ENCODE measurements at regions not wholly inside any gene's neighbourhood (a gene's known extent, or its start where the extent isn't known, plus 50 kb on each side); places are given as distances from the start of the nearest gene placed in this dataset.

DNA sequence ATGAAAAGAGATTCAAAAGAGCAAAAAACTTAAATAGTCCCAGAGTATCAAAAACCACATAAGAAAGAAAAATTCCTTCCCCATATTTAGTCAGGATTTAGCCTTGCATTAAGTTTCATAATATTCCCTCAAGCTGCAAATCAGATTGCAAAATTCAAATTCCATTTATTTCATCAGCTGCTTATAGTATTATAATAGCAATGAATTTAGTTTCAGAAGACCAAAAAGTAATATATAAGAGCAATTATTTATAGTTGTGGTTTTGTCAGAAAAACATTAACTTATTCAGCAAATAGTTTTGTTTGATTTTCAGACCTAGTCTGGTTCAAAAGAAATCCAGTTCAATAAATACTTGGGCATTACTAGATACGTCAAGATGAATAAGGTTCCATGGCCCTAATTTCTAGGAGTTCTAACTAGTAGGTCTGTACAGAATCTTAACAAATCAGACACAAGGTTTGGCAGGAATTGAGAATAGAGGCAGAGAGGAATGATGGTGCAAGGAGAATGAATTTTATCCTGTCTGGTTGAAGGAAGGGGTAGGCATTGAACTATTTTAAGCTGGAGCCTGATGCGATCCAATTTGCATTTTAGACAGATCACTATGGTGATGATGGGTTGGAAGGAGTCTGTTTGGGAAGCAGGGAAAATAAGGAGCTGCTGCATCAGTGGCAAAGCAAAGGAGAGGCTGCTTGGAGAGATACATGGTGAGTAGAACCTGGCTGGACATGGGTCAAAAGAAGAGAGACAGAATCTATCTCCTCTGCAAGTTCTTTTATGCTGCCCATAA lies 163.9 kb upstream of the STXBP5 start:
- H3K4me3 ChIP-seq (ENCODE audit: control extremely low read depth in 1 of 5, extremely low read depth in 1 of 5, insufficient read depth in 1 of 5, low read depth in 2 of 5, low read length in 4 of 5): no peak overlapping the region
- no peak overlapping the region for H3K4me3 Mint-ChIP-seq
- DNase-seq: no peak
- 92% methylated on average over 1 of the region's 2 CpGs for WGBS (ENCODE audit: insufficient coverage)
- H3K27me3 Mint-ChIP-seq: peaks cover 4% of the 10 kb centered on the region
- peaks cover 7% of the 10 kb centered on the region for H3K9me3 Mint-ChIP-seq (ENCODE audit: insufficient read depth)
- ChIA-PET POLR2A (no interaction called here), CTCF (no interaction called here)
- no peak for ATAC-seq (ENCODE audit: low read depth)
- peaks cover 0 to 5% (median 0%) of the 10 kb centered on the region in 3 donors for H3K9me3 ChIP-seq (ENCODE audit: control extremely low read depth in 1 of 3, control insufficient read depth in 2 of 3, insufficient read depth in 1 of 3, low read length in 2 of 3)
- H3K79me2 ChIP-seq (ENCODE audit: control insufficient read depth, insufficient read depth, low read length): no peaks in the 10 kb centered on the region
- no peak overlapping the region for H3K4me2 ChIP-seq (replicated peaks; ENCODE audit: low read depth, low read length, poor library complexity, severe bottlenecking)
- no peaks in the 10 kb centered on the region for H3K4me1 ChIP-seq (ENCODE audit: control insufficient read depth in 2 of 2, insufficient read depth in 2 of 2, low read length in 2 of 2)
- H2AFZ ChIP-seq (ENCODE audit: insufficient read depth, low read depth, low read length, poor library complexity, severe bottlenecking): no peak overlapping the region
- intact Hi-C loops (cut with micrococcal nuclease): no loop called here
- TF ChIP-seq, protein P1, sequence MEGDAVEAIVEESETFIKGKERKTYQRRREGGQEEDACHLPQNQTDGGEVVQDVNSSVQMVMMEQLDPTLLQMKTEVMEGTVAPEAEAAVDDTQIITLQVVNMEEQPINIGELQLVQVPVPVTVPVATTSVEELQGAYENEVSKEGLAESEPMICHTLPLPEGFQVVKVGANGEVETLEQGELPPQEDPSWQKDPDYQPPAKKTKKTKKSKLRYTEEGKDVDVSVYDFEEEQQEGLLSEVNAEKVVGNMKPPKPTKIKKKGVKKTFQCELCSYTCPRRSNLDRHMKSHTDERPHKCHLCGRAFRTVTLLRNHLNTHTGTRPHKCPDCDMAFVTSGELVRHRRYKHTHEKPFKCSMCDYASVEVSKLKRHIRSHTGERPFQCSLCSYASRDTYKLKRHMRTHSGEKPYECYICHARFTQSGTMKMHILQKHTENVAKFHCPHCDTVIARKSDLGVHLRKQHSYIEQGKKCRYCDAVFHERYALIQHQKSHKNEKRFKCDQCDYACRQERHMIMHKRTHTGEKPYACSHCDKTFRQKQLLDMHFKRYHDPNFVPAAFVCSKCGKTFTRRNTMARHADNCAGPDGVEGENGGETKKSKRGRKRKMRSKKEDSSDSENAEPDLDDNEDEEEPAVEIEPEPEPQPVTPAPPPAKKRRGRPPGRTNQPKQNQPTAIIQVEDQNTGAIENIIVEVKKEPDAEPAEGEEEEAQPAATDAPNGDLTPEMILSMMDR (IDR thresholded peaks at IDR 0.05): no peak
- no peak for TF ChIP-seq EZH2 (IDR thresholded peaks at IDR 0.05; ENCODE audit: borderline replicate concordance, insufficient read depth, low read depth, low read length, poor library complexity, severe bottlenecking)
- H3K4me1 Mint-ChIP-seq: no peaks in the 10 kb centered on the region
- H3K36me3 ChIP-seq (replicated peaks in 1 of 2; ENCODE audit: control extremely low read depth in 1 of 2, control insufficient read depth in 1 of 2, extremely low read depth in 1 of 2, insufficient read depth in 2 of 2, low read length in 1 of 2): no peaks in the 10 kb centered on the region
- H3K9ac ChIP-seq (ENCODE audit: low read length): no peak overlapping the region
- H3K27ac ChIP-seq (ENCODE audit: low read length in 2 of 2): no peak overlapping the region
- H3K27me3 ChIP-seq (replicated peaks in 1 of 4; ENCODE audit: control extremely low read depth in 1 of 4, control insufficient read depth in 3 of 4, insufficient read depth in 4 of 4, low read length in 3 of 4): no peaks in the 10 kb centered on the region
- H4K20me1 ChIP-seq (ENCODE audit: control insufficient read depth, insufficient read depth, low read length, poor library complexity, severe bottlenecking): no peaks in the 10 kb centered on the region
- H3K27ac Mint-ChIP-seq: no peak overlapping the region

DNA sequence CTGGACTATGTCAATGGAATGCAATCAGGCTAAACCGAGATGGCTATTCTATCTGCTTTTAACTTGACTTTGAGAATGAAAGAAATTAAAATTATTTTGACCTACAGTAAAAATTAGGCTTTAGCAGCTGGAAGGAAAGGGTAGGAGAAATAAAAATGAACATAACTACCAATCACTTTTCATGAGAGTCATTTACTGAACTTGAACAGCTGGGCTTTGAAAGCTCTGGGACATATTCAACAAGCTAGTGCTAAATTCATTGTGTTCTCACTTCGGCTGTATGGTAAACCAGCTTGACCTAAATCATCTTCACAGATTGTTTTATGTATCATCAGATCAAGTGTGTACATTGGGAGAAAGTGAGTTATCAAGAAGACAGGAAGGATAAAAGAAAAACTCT lies 161.5 kb upstream of the STXBP5 start:
- peaks cover 0 to 5% (median 0%) of the 10 kb centered on the region in 3 donors for H3K9me3 ChIP-seq (ENCODE audit: control extremely low read depth in 1 of 3, control insufficient read depth in 2 of 3, insufficient read depth in 1 of 3, low read length in 2 of 3)

More for the DNA sequence above, 161.5 kb upstream of the STXBP5 start:
- intact Hi-C loops (cut with micrococcal nuclease): no loop called here
- H3K4me2 ChIP-seq (replicated peaks; ENCODE audit: low read depth, low read length, poor library complexity, severe bottlenecking): no peak overlapping the region
- Mint-ChIP-seq H3K27me3 (peaks cover 4% of the 10 kb centered on the region), H3K4me1 (no peaks in the 10 kb centered on the region), H3K4me3 (no peak overlapping the region), H3K27ac (no peak overlapping the region), H3K9me3 (ENCODE audit: insufficient read depth) (peaks cover 7% of the 10 kb centered on the region)
- no peaks in the 10 kb centered on the region for H3K36me3 ChIP-seq (replicated peaks in 1 of 2; ENCODE audit: control extremely low read depth in 1 of 2, control insufficient read depth in 1 of 2, extremely low read depth in 1 of 2, insufficient read depth in 2 of 2, low read length in 1 of 2)
- ChIA-PET CTCF (no interaction called here), POLR2A (no interaction called here)
- H2AFZ ChIP-seq (ENCODE audit: insufficient read depth, low read depth, low read length, poor library complexity, severe bottlenecking): no peak overlapping the region
- no peaks in the 10 kb centered on the region for H3K4me1 ChIP-seq (ENCODE audit: control insufficient read depth in 2 of 2, insufficient read depth in 2 of 2, low read length in 2 of 2)
- no peaks in the 10 kb centered on the region for H3K79me2 ChIP-seq (ENCODE audit: control insufficient read depth, insufficient read depth, low read length)
- no peak for ATAC-seq (ENCODE audit: low read depth)
- no peak overlapping the region for H3K4me3 ChIP-seq (ENCODE audit: control extremely low read depth in 1 of 5, extremely low read depth in 1 of 5, insufficient read depth in 1 of 5, low read depth in 2 of 5, low read length in 4 of 5)
- DNase-seq: no peak
- no peaks in the 10 kb centered on the region for H3K27me3 ChIP-seq (replicated peaks in 1 of 4; ENCODE audit: control extremely low read depth in 1 of 4, control insufficient read depth in 3 of 4, insufficient read depth in 4 of 4, low read length in 3 of 4)
- no peak for TF ChIP-seq EZH2 (IDR thresholded peaks at IDR 0.05; ENCODE audit: borderline replicate concordance, insufficient read depth, low read depth, low read length, poor library complexity, severe bottlenecking)
- TF ChIP-seq, protein P1 (IDR thresholded peaks at IDR 0.05): no peak
- no peak overlapping the region for H3K27ac ChIP-seq (ENCODE audit: low read length in 2 of 2)
- whole genome bisulfite sequencing (ENCODE audit: insufficient coverage): no CpG with 5 or more reads among the region's 2 CpGs
- H3K9ac ChIP-seq (ENCODE audit: low read length): no peak overlapping the region
- no peaks in the 10 kb centered on the region for H4K20me1 ChIP-seq (ENCODE audit: control insufficient read depth, insufficient read depth, low read length, poor library complexity, severe bottlenecking)

Data from B cell (primary cell).